Esophagus mucosa (tissue), 1 donor: ENCODE measurements at regions not wholly inside any gene's neighbourhood (a gene's known extent, or its start where the extent isn't known, plus 50 kb on each side); places are given as distances from the start of the nearest gene placed in this dataset.
A peak's percentile ranks its signal among the peaks of the same experiment; 100 is the strongest.

Experiments
- ATAC-seq: fragments of 200-7000 bp; cut with Tn5 transposase; one replicate; pipeline ENCODE4 v1.9.1; 2020
- donor health status: DM: yes; HTN: yes; CAD: no.

DNA sequence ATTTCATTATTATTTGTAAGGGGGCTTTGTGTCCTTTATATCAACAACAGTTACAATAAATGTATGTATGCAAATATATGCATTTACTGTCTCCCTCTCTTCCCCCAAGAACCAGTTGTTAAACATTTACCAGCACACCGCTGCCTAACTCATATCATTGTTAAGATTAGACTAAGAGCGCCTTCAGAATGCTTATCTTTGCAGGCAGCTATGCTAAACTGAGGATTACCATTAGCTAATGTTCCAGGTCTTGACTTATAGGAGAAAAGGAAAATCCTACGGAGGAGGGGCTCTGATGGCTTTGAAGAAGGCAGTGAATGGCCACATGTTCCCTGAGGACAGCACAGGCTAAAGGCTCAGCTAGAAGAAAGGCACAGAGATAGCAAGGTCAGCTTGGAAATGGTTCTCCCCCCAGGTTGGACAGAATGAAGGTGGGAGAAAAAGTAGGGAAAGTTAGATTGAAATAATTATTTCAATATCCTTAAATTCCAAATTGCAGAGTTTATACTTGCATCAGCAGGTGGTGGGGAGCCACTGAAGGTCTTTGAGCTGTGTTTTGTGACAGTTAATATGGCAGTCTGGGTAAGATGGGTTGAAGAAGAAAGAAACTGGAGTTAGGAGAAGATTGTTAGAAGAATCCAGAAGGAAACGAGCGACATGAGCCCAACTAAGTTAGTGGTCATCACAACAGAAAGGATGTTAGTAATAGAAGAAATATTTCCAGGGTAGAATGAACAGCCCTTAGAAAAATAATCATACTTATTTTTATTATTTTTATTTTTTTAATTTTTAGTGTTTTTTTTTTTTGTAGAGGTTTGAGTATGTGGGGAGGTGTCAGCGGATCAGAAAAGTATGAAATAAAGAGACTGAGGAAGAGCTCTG, 87.0 kb upstream of the MAF start:
- no peak for ATAC-seq

DNA sequence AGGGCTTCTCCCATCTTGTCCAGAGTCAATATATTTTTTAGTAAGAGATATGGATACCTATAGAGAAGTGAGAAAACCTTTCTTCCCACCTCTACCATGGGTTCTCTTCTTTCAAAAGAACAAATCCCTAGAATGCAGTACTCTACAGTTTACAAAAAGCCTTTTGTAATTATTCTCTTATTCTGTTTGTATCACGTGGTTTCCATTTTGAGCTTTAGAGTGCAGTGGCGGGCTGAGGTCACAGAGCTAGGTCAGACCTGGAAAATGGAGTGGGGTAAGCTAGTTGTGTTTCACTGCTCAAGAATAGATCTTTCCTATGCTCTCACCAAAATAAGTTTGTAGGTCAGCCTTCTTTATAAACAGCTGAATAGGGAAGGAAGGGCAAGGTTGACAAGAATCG, 85.3 kb upstream of the MAF start:
- no peak for ATAC-seq

DNA sequence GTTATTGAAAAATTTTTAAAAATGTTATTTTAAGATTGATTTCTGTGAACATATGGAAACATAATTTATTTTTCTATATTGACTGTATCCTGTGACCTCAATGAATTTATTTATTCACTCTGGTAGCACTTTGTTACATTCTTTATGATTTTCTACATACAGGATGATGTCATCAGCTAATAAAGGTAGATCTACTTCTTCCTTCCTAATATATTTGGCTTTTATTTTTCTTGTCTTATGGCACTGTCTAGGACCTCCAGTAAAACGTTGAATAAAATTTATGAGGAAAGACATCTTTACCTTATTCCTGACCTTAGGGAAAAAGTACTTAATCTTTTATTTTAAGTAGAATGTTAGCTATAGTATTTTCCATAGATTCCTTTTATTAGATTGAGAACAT, 78.8 kb upstream of the MAF start:
- ATAC-seq = no peak

DNA sequence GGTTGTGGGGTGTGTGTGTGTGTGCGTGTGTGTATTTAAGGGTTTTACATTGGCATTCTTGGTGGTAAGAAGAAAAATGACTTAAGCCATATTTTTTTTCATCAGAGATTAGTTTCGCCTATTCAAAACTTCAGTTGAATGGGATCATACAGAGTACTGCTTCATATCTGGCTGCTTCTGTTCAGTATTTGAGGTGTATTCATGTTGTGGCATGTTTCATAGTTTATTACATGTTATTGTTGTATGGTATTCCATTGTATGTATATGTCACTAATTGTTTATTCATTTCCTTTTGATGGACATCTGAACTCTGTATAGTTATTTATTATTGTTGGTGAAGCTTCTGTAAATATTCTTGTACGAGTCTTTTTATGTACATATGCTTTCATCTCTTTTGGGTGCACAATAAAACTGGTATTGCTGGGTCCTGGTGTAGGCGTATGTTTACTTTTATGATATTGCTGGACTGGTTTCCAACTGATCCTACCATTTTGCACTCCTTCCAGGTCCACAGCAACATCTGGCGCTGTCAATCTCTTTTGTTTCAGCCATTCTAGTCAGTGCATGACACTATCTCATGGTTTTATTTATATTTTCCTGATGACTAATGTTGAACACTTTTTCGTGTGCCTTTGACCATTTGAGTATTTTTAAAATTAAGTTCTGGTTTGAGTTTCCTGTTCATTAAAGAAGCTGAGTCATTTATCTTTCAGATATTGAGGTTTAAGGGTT, 77.4 kb upstream of the MAF start:
- peak; percentile 95 for ATAC-seq

DNA sequence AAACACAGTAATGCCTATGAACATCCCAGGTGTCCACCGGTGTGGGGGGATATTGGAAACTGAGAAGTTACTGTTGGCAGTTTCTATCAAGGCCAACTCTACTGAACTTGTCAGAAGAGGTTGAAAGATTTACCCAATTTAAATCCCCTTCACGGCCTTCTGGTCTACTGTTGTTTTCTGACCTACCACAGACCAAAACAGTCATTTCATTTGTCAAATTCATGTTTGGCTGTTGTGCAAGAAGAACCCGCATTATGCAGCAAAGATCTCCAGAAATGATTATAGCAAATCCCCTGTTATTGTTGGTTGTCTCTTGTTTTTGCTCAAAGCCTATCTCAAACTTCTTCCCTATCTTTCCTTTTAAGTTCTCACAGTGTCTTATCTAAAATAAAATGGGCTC, 73.1 kb upstream of the MAF start:
- ATAC-seq = no peak

DNA sequence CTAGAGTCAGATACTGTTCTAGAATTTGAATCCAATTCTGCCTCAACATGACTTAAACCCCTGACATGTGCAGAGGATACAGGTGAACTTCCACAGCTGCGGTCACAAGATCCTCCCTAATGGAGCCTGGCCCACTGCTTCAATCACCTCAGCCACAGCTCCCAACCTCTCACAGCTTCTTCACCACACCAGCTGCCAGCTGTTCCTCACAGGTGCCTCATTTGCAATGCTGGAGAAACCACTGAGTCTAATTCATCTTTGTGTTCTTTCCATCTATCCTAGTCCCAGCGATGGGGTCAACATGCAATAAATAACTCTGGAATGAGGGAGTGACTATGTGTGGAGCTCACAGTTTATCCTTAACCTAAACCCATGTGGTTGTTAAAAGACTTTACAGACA, 72.0 kb upstream of the MAF start:
- ATAC-seq = no peak

DNA sequence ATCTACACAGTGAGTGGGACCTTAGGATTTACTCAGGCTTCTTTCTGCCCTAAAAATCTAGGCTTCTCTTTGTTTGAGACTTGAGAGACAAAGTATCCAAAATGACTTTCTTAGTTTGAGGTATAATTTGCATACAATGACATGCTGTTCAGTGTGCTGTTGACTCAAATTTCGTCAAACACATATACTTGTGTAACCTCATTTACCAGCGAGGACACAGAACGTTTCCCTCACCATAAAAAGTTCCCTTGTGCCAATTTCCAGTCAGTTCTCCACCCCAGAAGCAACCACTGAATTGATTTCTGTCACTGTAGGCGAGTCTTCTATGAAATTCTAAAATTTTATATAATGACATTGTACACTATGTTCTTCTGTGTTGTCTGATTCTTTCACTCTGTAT, 68.0 kb upstream of the MAF start:
- no peak for ATAC-seq

DNA sequence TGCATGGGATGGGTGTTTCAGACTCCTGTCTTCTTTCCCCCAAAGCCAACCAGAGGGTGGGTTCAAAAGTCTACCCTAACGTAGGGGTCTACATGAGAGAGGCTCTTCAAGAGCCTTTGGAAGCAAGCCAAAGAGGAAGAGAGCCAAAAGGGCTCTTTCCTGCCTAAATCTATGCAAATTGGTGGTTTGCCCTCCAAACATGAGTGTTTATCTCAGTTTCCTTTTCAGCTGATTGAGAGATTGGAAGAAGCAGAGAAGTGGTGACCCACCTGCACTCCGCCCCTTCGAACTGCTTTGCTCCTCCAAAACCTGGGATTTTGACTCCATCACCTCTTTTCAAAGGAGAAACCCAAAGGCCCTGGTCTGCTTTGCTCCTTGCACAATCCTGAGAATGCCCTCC, 65.4 kb upstream of the MAF start:
- ATAC-seq = no peak

DNA sequence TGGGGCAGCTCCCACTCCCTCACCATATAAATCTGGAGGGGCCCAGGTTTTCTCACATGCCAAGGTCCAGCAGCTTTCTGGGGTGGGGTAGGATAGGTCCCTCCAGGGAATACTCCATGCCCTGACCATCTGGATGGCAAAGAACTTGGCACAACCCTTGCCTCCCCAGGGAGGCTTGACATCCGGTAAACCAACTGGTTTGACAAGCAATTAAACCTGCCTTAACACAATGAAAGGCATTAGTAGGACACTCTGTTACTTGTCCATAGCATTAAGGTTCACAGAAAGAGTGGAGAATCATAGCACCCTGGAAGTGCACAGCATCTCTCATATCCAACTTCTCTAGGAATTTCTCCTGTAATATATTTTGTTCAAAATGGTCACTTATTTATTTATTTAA, 63.9 kb upstream of the MAF start:
- peak; percentile 79 for ATAC-seq

DNA sequence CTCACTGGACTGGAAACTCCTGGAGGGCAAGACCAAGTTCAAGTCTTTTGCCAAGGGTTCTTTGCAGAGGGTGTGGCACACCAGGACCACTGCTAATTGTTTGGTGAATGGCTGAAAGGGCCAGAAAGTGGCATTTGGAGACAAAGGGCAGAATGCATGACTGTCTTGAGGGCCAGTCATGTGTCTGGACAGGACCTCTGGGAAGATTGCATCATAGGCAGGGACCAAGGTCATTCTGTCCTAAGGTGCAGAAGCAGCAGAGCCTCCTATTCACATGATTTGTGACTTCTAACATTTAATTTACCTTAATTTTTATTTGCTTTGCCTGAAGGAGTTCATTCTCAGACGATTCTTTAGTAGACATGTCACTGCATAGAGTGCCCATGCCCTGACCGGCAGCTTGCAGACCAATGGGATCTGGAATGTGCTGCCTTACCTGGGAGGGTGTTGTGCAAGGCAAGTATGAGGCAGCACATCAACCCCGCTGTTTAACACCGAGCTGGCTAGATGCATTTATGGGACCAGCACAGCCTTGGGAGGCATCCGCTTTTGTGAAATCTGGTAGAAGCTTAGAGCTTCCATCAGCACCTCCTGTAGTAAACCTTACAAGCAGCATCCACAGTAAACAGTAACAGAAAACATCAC, 62.3 kb upstream of the MAF start:
- peak; percentile 65 for ATAC-seq

DNA sequence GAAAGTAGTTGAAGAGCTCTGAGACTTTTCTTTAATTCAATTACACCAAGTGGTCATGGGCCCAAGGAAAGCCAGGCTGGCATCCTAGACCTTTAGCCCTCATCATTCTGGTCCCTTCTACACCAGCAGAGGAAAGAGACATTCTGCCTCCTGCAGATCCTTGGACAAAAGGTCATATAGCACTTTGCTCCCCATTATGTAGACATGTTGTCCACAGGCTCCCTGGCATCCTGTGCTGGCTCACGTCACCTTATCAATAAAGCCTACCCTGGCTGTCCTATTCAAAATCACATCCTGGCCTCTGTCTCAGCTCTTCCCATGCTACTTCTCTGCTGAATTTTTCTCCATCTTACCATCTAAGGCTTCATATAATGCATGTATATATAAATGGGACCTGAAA, 61.6 kb upstream of the MAF start:
- ATAC-seq = no peak

DNA sequence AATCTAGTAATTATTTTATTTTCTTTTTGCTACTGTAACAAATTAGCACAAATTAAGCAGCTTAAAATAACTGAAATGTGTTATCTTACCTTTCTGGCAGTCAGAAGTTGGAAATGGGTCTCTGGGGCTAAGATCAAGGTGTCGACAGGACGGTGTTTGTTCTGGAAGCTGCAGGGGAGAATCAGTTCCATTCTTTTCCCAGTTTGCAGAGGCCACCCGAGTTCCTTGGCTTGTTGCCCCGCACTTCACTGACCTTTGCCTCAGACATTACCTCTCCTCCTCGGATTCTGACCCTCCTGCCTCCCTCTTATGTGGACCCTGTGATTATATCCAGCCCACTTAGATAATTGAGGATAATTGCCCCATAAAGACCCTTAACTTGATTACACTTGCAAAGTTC, 61.0 kb upstream of the MAF start:
- ATAC-seq = no peak

DNA sequence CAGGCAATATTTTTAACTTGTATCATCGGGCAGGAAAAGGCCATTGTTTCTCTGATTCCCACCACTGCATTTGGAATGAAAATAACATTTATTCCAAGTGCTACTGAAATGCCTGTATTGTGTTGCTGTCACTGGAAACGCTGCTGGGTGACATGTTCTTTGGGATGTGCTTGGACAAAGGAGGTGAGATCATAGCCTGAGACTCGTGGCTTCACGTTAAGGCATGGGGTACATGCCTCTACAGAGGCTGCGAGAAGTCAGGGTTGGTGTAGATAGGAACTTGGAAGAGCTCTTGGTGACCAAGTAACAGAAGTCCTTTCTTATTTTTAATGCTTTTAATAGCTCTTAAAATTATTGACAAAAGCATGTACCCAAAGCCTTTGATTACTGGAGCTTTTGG, 58.8 kb upstream of the MAF start:
- no peak for ATAC-seq

DNA sequence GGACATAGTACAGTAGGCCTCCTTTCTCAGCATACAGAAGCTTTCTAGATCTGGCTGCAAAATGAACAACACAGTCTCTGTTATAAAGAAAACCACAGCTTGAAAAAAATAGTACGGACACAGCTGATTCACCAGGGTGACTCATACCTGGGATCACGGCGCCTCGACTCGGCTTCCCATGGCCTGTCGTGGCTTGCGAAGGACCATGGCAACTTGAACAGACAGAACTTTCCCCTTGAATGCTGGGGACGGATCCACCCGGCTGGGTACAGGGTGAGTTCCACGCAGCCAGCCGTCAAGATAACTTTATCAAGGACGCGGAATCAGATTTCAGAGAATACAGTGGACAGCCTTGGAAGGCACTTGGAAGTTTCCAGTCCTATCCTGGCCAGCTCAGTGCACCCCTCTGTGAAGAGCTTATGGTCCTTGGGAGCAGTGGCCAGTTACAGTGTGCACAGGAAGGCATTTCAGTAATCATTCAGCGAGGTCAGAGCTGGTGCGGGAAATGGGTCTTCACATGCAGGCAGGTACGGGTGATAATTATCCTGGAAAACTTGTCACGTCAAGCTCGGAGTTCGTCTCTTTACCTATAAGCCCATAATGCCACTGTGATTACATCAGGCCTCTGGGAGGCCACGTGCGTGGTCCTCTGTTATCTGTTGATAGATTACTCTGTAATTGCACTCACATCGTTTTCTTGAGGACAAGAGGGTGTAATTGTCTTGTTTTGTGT, 57.9 kb upstream of the MAF start:
- peak; percentile 83 for ATAC-seq

DNA sequence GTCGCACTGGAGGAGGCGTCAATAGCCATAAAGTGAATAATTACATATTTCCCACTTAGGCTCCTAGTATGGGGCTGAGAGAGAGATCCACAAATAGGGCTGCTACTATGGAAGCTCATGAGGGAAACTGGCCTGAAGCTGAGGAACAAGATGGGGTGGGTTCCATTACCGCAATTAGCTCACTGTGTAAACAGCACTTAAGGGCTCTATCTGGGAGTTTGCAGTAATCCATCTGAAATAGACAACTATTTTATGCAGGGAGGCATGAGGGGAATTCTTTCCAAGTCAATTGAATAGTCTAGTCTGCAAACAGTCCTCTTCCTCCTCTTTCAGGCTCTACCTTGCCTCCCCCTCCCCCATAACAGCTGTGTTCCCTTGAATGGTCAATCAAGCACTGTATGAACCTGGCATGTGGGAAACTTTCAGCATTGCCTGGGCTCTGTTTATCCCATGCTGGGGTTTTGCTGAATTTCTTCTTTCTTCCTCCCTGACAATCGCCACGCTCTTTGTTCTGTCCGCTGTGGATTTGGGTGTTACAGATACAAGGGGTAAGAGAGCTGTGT, 56.1 kb upstream of the MAF start:
- no peak for ATAC-seq

DNA sequence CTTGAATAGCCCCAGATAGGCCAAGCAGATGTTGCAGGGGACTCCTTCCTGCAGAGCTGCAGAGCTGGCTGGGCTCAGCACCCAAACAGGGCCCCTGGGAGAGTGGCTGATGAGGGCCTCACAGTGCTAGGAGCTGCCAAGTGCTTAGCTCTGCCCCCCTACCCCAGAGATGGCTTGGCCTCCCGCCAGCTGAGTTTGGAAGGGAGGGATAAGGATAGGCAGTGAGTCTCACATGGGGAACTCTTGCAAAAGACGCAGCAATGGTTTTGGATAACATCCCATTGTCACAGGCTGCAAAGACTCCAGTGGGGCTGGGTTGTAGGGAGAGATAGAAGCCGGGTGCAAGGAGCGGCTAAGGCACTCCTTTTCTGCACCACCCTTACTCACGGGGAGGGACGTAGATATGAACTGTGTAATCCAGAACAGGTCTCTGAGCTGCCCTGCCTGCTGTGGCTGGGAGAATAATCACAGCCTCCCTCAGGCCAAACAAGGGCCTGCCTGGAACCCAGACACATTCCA, 52.9 kb upstream of the MAF start:
- peak; percentile 85 for ATAC-seq

DNA sequence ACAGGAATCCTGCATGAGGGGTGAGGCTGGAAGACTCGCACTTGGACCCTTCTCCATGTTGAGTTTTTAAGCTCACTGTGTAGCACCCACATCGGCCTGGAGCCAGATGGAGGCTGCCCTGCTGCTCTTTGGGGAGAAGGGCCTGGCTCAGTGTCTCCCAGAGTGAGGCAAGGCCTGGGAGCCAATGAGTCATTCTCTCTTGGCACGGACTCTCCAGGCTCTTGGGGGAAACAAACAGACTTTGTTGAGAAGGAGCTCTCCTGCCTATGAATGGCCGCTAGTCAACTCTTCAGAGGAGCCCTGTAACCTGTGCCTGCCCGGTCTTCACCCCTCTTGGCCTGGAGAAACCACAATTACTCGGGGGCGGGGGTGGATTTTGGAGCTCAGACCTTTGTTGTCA, 50.8 kb upstream of the MAF start:
- peak; percentile 84 for ATAC-seq
